Activated naive CD4-positive, alpha-beta T cell treated with anti-CD3 and anti-CD28 coated beads, Interleukin-2, amount 50 U/mL, for 72 hours (primary cell): ENCODE measurements at regions not wholly inside any gene's neighbourhood (a gene's known extent, or its start where the extent isn't known, plus 50 kb on each side); places are given as distances from the start of the nearest gene placed in this dataset.

ENCODE experiments used
- ATAC-seq, 2 donors: fragments of 150-1000 bp; cut with Tn5 transposase; 2 replicates each; pipeline ENCODE4 v1.10.0; 2021; ENCODE audit warnings: mild to moderate bottlenecking in 2 of 2, moderate library complexity in 2 of 2
- DNase-seq, 2 donors: peaks; one replicate each; pipeline ENCODE4 v3.0.0; 2021 to 2022; ENCODE audit warnings: low spot score in 2 of 2
- H3K27ac Mint-ChIP-seq, 2 donors: one replicate each; pipeline ENCODE4 v1.8.0; 2022; ENCODE audit warnings: mild to moderate bottlenecking in 2 of 2, mixed read lengths in 2 of 2
- H3K36me3 Mint-ChIP-seq, 2 donors: one replicate each; pipeline ENCODE4 v1.8.0; 2022; ENCODE audit warnings: mixed read lengths in 2 of 2
- H3K9me3 Mint-ChIP-seq, 2 donors: one replicate each; pipeline ENCODE4 v1.8.0; 2022; ENCODE audit warnings: mixed read lengths in 2 of 2

DNA sequence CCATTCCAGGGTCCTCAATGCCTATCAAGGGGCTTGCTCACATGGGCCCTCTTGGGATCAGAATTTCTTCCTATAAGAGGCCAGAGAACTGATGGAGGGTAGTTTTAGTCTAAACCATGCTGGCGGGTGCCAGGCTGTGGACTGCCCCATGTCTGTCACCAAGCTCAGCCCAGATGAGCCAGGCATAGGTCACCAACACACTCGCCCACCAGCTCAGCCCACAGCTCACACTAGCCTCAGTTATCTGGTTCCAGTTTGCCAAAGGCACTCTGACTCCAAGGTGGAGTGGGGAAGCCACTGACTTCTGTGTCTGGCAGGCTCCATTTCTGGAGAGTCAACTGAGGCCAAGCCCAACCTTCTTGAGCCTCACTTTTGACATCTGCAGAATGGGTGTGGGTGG lies 50.7 kb upstream of the INSYN1 start:
- Mint-ChIP-seq H3K36me3 (no peaks in the 10 kb centered on the region), H3K27ac (no peak overlapping the region), H3K9me3 (no peaks in the 10 kb centered on the region)
- DNase-seq (no peak), ATAC-seq (no peak)

DNA sequence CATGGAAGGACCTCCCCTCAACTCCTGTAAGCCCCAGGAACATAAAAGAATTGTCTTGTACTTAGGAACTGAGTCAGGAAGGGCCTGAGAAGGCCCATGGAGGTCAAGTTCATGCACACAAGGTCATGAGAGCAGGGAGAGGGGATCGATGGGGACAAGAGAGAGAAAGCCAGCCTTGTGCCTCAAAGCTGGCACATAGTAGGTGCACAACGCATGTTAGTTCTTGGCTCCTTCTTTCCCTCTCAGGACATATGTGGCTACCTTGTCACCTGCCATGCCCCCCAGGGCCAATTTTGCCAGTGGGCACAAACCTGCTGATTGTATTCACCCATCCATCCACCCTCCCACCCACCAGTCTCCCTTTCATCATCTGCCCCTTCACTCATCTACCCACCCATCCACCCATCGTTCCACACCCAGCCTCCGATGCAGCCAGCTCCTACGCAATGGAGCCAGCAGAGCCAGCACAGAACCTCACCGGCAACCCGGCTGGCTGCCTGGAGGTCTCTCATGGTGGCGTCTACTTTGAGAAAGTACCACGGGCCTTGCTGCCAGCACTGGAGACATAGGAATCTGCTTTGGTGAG lies 52.4 kb upstream of the INSYN1 start:
- no peak overlapping the region for H3K27ac Mint-ChIP-seq
- ATAC-seq (no peak), DNase-seq (no peak)
- no peaks in the 10 kb centered on the region for H3K9me3 Mint-ChIP-seq
- H3K36me3 Mint-ChIP-seq, result no peaks in the 10 kb centered on the region

DNA sequence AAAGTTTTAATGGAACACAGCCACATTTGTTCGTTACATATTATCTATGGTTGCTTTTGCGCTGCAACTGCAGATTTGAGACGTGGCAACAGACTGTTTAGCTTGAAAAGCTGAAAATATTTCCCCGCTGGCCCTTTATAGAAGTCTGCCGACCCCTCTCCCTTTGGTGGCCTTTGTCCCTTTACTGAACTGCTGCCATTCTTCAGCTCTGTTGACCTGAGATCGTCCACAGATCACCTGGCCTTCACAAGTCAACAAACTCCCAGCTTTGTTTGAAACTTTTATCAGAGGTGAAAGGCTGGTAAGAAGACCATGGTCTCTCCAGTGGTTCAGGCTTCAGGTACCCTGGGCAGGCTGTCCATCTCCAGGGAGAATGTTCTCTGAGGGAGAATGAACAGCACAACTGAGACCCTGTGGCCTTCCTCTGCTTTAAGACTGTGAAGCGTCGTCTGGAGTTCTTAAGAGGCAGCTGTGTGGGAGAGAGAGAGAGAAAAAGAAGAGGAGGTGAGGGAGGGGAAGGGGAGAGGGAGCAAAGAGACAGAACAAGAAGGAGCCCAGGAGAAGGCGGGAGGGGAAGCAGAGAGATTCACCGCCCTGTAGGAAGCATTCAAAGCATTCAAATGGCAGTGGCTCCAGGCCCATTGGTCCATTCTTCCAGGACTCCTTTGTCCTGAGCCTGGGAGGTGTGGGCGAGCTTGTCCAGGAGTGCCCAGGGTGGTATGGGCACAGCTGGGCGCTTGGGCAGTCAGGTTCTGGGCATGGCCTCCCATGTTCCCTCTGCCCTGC lies 53.7 kb upstream of the INSYN1 start:
- no peak overlapping the region for H3K27ac Mint-ChIP-seq

DNA sequence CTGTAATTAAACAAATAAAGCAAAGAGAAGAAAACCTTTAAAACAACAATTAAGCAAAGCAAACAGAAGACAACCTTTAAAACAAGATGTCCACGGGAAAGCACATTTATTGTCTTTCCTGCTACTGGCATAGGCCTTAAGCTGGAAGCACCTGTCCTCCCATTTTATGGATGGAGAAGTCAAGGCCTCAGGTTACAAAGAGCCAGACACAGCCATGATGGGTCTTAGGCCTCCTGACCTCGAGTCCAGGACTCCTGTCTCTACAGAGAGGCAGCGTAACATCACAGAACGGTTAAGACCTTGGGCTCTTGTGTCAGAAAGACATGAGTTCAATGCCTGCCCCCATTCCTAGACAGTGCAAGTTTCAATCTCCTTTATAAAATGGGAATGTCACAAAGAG lies 54.7 kb upstream of the INSYN1 start:
- H3K36me3 Mint-ChIP-seq, result no peaks in the 10 kb centered on the region
- no peaks in the 10 kb centered on the region for H3K9me3 Mint-ChIP-seq
- H3K27ac Mint-ChIP-seq, result no peak overlapping the region
- no peak for ATAC-seq
- DNase-seq, result no peak

More for the DNA sequence above, 53.7 kb upstream of the INSYN1 start:
- ATAC-seq, result no peak
- Mint-ChIP-seq H3K9me3 (no peaks in the 10 kb centered on the region), H3K36me3 (no peaks in the 10 kb centered on the region)
- DNase-seq, result no peak

DNA sequence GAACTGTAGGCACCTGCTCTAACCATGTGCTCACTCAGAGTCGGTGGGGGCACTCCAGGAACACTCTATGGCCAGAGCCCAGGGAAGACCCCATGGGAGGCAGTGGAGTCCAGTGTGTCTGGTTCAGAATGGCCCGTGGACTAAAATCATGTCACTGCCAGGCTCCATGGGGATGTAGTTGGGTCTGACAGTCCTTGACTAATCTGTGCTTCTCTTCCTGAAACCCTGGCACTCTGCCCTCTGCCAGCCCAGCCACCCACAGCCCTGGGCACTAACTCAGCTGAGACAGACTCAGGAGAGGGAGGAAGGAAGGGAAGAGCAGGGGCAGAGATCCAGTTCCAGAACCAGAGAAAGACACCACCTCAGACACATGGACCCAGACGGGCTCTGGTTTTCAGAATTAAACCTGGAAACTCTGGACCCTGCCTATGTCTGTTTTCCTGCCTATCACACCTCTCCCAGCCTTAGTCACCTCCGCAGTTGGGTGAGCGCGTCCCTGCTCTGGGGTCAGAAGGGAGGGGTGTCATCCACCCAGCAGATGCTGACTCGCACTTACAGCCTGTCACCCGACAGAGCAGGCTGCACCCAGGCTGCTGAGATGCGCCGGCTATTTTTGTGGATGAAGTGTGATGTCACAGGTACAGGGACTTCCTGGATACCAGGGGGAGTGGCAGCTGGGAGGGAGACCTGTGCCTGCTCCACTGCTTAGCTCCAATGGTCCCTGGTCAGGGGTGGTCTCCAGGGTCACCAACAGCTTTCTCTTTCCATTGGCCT lies 56.8 kb upstream of the INSYN1 start:
- no peak overlapping the region for H3K27ac Mint-ChIP-seq
- H3K9me3 Mint-ChIP-seq, result no peaks in the 10 kb centered on the region
- no peaks in the 10 kb centered on the region for H3K36me3 Mint-ChIP-seq
- no peak for ATAC-seq
- DNase-seq, result no peak

DNA sequence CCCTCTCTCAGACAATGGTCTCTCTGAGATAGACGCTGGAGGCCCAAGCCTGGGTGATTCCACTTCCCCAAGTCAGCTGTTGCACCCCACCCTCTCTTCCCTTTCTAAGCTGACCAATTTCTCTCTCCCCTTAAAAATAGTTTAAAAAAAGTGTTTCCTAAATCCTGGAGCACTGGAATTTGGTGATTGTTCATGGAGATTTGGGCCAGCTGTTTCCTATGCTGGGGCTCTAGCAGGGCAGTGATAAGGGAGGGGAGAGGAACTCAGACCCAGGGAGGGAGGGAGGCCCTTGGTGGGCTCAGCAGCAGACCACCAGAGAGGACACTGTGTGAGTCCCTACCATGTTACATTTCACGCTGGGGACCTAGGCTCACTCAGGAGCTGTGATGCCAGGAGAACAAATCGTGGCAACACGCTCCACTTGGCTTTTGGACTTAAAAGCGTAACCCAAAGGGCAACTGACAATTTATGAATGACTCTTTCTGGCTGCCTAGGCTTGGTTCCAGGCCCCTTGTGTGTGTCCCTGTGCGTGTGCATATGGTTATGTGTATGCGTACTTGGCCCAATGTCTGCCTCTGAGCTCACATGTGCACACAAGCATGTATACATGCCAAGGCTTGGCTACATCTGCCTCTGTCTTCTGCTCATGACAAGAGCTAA lies 59.8 kb upstream of the INSYN1 start:
- DNase-seq (no peak), ATAC-seq (no peak)
- no peaks in the 10 kb centered on the region for H3K36me3 Mint-ChIP-seq
- no peaks in the 10 kb centered on the region for H3K9me3 Mint-ChIP-seq
- peak overlapping the region in 1 of 2 donors; percentile 52 for H3K27ac Mint-ChIP-seq

DNA sequence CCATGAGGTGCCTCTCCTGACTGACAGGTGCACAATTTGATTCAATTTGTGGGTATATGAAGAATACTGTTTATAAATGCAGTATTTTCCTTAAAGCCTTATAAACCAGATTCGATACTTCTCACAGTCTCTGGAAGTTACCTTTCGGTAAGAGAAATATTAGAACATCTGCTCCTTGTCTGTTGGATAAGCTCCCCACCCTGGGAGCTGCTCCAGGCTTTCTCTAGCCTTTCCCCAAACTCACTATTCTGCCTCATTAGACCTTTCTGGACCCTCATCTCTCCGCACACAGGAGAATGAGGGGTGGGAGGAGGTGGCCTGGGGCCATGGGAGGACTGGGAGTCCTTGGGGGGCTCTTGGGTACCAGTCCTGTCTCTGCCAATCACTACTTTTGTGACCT lies 59.8 kb upstream of the TBC1D21 start:
- Mint-ChIP-seq H3K27ac (peak overlapping the region in 1 of 2 donors; percentile 29), H3K9me3 (no peaks in the 10 kb centered on the region), H3K36me3 (no peaks in the 10 kb centered on the region)
- ATAC-seq, result no peak
- DNase-seq, result no peak

DNA sequence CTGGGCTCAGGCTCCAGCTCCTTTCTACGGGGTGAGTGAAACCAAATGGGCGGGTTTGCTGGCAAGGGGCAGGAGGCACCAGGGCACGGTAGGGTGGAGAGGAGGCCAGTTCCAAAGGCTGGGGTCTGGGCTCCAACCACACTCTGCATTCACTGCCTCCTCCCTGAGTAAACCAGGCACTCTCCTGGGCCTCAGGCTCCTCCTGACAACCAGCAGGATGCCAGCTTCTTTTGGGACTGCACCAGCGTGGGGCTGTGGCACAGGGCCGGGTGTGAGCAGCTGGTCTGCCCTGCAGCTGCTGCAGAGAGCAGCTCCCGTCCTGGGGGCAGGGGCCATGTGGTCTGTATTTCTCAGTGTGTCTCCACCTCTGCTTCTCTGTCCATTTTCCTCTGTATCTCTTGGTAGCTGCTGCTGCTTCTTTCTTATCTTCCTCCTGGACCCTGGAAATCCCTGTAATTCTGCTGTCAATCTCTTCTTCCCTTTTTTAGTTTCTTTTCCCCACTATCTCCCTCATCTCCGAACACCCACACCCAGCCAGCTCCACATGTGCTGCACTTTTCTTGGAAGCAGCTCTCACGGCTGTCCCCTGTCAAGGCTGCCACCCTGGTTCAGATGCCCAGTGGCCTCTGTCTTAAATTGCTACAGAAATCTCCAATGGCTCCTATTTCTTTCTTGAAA lies 54.9 kb upstream of the TBC1D21 start:
- ATAC-seq (no peak), DNase-seq (no peak)
- Mint-ChIP-seq H3K27ac (no peak overlapping the region), H3K9me3 (no peaks in the 10 kb centered on the region), H3K36me3 (no peaks in the 10 kb centered on the region)

DNA sequence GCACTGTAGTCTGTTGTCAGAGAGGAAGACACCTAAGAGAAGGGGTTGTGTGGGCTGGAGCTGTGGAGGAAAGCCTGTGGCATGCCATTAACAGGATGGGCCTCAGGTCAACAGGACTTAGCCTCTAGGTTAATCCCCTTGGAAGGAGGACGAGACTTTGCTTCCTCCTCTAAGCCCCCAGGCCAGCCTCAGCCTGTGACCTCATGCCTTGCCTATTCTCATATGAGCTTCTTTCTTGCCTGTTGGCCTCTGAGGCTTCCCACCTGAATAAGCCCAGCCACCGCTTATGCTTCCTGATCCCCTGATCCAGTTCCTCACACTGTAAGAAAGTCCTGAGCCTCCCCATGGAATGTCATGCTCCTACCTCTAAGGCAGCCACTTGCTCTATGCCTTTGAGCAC lies 52.2 kb upstream of the TBC1D21 start:
- no peak for DNase-seq
- ATAC-seq, result no peak
- no peaks in the 10 kb centered on the region for H3K36me3 Mint-ChIP-seq
- no peaks in the 10 kb centered on the region for H3K9me3 Mint-ChIP-seq
- H3K27ac Mint-ChIP-seq, result no peak overlapping the region

DNA sequence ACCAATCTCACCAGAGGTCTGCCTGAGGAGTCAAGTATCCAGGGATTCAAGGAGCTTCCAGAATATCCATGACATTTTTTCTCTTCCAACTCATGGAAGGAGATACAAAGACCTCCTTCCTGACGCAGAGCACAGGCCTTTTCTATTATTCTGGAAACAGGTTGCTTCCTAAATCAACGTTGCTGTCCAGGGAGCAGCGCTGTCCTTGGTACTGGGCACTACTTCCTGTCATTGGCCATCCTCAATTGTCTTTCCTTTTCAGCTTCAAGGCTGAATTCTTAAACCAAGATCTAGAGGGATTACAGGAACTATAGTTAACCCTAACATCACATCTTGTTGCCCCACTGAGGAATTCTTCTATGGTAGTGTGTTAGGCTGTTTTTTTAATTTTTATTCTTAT lies 50.4 kb upstream of the TBC1D21 start:
- ATAC-seq (no peak), DNase-seq (no peak)
- no peak overlapping the region for H3K27ac Mint-ChIP-seq
- H3K36me3 Mint-ChIP-seq, result no peaks in the 10 kb centered on the region
- no peaks in the 10 kb centered on the region for H3K9me3 Mint-ChIP-seq
